Cardiac septum (tissue), 1 donor: ENCODE measurements at regions not wholly inside any gene's neighbourhood (a gene's known extent, or its start where the extent isn't known, plus 50 kb on each side); places are given as distances from the start of the nearest gene placed in this dataset.

ENCODE experiments used
- DNase-seq: peaks from one replicate; pipeline ENCODE4 v3.0.0-alpha.2; 2020; ENCODE audit warnings: low spot score
- intact Hi-C: fragments of 100-400 bp; cut with DNase I; formaldehyde crosslinking; loops from one replicate; pipeline ENCODE4 v1.14.0; 2022
- donor health status: DM: no; HTN: no; CAD: no.

DNA sequence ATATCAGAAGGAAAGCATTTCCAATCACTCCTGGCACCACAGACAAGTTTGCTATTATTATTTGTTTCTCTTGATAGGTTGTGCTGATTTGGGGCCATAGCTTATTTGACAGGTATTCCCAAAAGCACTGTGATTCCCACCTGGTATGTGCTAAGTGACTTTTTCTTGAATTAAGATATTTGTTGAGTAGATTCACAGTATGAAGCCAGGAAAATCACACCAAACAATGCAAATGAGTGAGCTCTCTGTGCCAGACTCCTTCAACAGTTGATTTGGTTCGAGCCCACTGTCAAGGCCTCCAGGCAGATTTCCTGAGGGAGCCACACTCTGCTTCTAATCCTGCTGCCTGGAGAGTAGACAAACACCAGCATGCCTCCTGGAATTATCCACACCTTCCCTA lies 253.0 kb upstream of the POU2AF2 start:
- no peak for DNase-seq
- intact Hi-C loops, result no loop called here

DNA sequence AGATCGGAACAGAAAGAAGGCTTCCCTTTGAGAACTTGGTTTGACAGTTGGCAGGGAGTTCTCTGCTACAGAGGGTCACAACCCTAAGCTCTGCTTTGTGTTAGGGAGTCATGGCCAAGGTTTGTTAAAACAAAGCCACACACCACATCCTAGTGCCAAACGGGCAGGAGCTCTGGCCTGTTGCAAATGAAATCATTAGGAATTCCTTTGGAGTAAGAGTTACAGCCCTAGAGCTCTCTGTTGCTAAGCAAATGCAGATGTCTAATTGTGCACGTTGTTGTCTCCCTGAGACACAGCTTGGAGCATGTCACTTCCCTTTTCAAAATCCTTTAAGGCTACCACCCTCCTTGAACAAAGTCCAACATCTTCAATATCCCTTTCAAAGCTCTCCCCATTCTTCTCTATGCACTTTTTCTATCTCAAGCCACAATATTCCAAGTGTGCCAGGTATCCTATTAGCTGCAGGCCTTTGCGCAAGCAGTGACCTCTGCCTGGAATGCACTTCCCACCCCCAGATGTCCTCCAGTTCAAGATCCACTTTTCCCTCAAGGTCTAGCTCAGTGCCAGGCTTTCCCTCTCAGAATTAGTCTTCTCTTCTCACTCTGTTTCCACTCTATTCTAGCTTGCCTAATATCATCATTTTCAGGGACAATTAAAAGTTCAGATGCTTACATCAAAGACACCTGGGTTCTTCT lies 253.7 kb upstream of the POU2AF2 start:
- no peak for DNase-seq
- intact Hi-C loops, result no loop called here

DNA sequence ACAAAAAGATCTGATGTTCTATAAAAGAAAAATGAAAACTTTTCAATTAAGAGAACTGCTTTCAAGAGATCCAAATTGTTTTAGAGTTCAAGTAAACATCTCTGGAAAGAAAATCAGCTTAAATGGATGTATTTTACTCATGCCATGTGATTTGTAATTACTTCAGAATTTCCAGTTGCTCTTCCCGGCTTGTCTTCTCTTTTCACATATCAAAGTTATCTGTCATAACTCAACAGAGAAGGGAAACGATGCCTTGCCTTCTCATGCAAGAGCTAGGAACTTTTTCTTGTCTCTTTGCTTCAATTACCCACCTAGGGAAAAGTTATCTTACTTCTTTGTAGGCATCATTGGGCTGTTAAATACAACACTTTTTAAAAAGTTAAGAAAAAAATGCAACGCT lies 255.2 kb upstream of the POU2AF2 start:
- DNase-seq, result no peak
- intact Hi-C loops, result no loop called here

DNA sequence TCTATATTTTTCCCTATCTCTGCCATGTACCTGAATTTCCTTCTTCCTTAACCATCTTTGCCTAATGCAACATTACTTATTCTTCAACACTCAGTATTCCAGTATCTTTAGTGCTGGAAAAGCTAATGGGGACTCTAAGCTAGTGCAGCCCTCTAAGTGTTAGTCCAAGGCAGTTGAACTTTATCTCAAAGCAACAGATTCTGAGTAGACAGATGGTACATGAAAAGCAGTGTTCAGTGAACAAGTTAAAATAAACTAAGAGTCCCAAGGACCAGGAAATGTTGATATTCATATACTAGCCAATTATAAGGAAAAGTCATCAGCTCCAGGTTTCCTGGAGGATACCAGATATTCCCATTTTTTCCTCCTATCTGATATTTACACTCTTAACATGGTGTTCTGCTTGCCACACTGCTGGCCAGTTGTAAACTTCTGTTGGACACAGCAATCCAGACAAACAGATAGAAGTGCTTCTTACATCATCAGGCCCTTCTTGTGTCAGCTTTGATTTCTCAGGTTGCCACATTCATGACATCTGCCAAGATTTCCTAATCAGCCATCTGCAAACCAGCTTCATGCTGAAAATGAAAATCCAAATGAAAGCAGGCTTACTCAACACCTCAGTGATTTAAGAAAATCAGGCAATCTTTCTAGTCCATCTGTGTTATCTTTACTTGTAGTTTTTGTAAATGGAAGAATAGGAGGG lies 255.9 kb upstream of the POU2AF2 start:
- no peak for DNase-seq
- intact Hi-C loops, result no loop called here

DNA sequence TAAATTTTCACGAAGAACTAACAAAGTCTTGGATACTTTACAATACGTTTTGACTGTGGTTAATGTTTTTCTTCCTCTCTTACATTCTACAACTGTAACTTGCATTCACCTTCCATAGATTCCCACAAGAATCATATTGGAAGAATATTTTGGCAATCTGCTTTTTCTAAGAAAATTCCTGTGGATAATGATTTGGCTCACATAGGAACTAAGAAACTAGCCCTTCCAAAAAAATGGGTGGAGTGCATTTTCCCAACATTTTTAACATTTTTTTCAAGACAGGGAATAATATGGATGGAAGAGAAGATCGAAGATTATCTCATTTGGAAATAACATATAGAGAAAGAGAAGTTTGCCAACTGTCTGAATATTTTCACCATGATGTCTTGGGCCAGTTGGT lies 256.9 kb upstream of the POU2AF2 start:
- intact Hi-C loops, result no loop called here
- no peak for DNase-seq

DNA sequence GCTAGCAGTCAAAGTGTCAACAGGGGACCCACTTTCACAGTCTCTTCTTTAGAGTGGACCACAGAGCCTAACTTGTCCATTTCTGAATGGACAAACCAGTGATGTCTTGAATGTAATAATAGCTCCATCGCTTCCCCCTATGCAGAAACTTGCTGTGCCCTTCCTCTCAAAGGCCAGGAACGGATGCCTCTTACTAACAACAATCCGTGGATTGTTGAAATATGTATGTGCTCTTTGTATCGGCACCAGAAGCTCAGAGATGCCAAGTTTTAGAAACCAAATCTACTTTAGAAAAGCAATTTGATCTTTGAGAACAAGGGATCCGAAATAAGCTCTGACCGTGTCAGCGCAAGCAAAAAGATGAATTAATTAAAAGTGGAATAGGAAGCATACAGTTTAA lies 259.5 kb upstream of the POU2AF2 start:
- DNase-seq, result no peak
- intact Hi-C loops, result no loop called here

DNA sequence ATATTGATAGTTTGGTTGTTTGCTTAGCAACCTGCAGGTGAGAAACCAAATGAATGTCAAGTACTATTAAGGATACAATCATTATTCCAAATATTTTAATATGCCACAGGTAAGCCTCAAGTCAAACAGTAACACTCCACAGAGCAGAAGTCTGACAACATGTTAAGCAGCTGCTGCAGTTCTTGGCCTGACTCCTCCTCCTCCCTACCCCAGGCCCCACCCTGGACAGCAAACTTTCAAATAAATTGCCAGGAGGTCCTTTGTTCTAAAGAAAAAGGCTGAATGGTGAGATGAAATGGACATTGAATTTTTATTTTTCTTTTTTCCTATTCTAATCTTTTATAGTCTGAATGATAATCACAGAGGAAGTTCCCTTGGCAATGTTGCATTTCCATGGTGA lies 260.0 kb upstream of the POU2AF2 start:
- intact Hi-C loops, result no loop called here
- DNase-seq, result no peak

DNA sequence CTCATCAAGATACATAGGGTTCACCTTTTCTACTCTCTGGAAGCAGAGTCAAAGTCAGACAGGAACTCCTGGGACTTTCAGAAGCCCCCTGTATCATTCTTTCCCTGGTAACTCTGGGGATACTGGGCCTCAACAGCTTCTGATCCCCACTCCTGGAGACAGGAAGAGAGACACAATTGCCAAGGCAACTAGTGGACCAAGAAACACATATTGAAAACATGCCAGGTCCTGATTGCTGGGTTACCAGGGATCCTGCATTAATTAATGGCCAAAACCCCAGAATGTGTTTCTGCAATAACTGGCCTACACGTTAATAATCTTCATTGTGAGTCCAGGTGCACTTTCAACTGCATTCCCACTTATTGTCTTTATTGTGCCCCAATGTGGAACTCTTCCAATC lies 260.8 kb upstream of the POU2AF2 start:
- intact Hi-C loops, result no loop called here
- DNase-seq, result no peak

DNA sequence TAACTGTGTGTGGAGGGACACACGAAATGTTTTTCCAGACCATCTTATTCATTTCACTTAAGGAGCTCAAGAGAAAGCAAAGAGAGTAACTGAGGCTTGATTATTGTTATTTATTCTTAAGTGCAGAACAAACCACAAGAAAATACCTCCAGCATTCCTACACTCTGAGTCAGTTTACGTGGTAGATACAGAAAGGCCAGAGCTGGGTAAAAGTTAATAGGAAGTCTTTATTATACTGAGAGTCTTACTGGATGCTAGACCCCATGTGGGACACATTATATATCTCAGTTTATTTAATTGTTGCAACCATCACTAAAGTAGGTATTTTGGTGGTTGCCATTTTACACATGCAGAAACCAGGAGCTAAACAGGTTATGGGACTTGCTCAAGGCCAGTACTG lies 261.4 kb upstream of the POU2AF2 start:
- DNase-seq, result no peak
- intact Hi-C loops, result no loop called here

DNA sequence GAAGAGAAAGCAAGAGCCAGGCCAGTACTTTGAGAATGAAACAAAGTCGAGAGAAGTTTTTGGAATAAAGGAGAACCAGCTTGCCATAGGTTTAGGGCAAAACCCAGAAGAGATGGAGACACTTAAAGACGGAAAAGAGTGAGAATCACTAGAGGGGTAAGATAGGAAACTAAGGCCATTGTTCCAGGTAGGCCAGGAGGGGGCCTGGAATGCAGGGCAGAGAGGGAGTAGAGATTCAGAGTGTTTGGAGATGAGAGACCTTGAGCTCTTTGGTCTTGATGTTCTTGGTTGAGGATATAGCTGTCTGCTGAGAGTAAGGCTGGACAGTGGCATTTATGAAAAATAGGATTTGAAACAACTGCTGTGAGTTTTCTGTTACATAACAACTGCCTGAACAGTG lies 263.3 kb upstream of the POU2AF2 start:
- DNase-seq, result no peak
- intact Hi-C loops, result no loop called here

DNA sequence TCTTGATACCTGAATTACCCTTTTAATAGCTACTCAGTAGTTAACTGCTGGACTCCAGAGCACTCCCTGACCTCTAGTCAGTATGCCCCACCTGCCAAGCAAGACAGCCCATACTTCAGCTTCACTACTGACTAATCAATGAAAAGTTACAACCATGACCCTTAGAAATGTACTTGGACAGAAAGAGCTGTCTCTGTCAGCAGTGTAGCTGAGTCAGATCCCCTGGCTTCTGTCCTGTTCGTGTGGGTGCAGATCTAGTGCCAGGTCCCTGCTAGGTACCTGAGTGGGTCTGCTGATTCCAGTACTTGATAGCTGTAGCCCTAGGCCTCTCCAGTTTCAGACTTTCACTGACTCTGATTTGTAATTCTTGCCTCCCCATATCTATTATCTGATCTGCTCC lies 265.8 kb upstream of the POU2AF2 start:
- DNase-seq, result no peak
- intact Hi-C loops, result no loop called here

DNA sequence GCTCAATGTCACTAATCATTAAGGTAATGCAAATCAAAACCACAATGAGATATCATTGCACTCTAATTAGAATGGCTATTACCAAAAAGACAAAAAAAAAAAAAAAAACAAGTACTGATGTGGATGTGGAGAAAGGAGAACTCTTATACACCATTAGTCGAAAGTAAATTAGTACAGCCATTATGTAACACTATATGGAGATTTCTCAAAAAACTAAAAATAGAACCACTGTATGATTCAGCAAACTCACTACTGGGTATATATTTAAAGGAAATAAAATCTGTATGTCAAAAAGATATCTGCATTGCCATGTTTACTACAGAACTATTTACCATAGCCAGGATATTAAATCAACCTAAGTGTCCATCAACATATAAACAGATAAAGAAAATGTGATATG lies 265.4 kb upstream of the ARHGAP20 start:
- no peak for DNase-seq
- intact Hi-C loops, result no loop called here

DNA sequence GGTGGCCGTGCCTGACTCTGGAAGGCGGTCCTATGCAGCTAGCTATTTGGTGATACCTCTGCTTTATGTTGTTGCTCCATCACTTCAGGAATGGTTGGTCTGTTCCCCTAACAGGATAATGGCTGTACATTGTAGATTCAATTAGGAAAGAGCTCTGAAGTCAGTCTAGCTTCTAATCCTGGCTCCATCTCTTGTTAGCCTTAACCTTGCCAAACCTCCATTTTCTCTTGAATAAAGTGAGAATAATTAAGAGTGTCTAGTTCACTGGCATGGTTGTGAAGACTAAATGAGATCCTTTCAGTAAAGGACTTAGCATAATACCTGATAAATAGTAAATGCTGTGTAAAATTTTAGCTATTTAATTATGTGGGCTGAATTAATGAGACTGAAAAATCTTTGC lies 262.5 kb upstream of the ARHGAP20 start:
- intact Hi-C loops, result no loop called here
- no peak for DNase-seq

DNA sequence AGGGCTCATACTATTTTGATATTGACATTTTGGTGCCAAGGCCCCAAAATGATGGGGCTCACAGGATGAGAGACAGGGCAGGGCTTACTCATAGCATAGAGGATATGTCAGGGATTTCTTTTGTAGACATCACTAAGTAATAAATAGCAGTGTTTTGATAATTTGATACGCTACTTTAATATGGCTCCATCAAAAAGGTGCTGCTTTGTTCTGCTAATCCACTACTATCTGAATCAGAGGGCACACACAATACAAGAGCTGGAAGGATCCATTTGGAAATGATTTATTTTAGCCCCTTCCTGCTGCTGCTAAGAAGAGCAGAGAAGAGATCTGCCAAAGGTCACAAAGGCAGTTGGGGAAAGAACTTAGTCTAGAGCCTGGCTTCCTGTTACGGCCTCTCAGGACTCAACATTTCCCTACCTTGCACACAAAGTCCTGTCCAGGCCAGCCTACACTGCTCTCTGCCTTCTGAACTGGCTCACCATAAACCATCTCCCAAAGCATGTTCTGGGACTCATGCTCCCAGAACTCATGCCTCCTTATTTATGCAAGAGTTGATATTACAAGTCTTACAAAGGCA lies 261.3 kb upstream of the ARHGAP20 start:
- no peak for DNase-seq
- intact Hi-C loops, result no loop called here

DNA sequence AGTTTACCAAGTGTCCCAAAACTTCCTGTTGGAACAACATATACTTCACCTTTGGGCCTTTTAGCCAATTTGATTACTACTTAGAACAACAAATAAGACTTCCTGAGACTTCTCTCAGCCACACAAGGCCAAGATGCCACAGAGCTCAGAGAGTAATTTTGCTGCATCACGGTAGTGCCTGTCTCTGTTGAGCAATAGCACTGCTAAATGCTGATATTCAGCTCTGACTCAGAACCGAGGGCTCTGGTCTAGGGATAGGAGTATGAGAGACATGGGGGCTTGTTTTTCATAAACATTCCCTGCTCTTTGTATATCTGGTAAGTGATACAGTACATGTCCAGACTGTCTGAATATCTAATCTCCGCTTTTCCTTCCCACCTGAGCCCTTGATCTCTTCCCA lies 260.4 kb upstream of the ARHGAP20 start:
- intact Hi-C loops, result no loop called here
- DNase-seq, result no peak

DNA sequence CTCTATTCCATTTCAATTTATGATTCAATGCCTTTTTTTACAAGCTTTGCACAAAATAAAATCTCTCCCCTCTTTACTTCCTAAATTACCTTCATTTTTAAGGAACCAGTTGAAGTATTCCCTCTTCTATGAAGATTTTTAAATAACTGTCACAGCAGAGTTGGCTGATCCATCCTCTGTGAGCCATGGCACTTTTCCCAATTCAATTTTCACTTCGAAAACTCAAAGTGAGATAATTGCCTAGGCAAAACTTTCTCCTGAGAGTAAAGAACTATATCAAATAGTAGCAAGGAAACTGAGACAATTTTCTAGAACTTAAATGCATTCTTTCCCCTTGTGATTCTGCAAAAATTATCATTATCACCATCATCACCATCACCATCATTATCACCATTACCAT lies 259.9 kb upstream of the ARHGAP20 start:
- DNase-seq, result no peak
- intact Hi-C loops, result no loop called here

DNA sequence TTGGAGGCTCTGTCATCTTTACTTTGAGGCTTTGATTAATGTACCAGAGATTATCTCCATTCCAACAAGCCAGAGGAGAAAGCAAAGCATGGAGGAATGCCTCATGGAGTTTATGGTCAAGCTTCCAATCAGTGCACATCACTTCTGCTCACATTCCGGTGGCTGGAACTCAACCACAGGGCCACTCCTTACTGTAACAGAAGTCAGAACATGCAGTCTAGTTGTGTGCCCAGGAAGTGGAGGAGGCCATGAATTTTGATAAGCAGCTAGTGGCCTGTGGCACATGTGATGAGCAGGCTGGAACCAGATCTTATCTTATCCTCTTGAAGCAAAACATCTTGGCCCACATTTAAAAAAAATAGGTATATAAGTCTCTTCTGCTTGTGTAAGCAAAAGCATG lies 258.9 kb upstream of the ARHGAP20 start:
- intact Hi-C loops, result no loop called here
- no peak for DNase-seq

DNA sequence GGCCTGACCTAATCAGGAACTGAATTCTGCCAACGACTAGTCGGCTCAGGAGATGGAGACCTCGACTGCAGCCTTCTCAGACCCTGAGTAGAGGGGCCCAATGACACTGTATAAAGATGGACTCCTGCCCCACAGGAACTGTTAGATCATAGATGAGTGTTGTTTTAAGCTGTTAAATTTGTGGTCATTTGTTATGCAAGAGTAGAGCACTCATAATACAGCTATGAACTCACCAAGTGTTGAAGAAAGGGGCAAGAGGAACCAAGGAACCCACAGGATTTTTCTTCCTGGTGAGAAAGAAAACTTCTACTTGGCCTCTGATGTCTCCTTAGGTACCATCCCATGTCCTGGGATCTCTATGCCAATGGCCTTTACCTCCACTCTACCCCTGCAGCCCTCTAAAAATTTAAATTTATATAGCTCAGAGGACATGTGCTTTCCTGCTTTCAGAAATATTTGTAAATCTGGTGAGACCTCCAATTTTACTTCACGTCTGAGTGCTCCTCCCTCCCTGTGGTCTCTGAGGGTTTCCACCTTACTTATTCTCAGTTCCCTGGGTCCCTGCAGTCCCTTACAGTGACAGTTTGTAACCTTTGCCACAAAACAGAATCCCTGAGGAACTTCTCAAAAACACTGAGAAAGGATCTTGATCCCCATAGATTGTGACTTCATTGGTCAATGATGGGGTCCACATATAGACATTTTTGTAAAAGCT lies 256.3 kb upstream of the ARHGAP20 start:
- intact Hi-C loops, result no loop called here
- DNase-seq, result no peak

DNA sequence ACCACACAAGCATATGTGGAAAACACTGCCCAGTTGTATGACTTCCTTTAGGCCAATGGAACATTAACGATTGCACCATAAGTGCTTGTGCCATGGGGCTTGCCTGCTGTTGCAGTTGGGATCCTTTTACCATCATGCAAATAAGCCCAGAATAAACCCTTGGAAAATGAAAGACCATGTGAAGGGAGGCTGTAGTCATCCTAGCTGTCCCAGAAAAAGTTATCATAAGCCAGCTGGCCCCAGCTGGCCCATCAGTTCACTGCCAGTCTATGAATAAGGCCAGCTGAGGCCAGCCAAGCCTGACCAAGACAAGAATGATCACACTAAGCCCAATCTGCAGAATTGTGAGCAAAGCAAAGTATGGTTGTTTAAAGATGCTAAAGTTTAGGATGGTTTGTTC lies 253.9 kb upstream of the ARHGAP20 start:
- no peak for DNase-seq
- intact Hi-C loops, result no loop called here

DNA sequence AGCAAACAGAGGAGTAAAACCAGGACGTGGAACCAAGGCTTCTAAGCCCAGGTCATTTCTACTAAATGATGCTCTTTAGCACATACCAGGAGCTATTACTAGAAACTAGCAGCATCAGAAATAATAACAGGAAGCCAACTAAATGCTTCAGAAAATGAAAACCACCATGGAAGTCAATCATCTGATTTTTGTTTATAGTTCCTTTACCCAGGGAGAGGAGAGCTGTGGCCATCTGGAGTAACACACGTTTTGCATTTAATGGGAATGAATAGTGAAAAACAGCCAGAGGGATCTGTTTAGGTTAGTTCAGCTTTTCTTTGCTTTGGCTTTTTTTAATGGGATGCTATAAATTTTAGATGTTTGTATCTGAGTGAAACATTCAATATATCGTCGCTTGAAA lies 250.7 kb upstream of the ARHGAP20 start:
- intact Hi-C loops, result no loop called here
- no peak for DNase-seq

DNA sequence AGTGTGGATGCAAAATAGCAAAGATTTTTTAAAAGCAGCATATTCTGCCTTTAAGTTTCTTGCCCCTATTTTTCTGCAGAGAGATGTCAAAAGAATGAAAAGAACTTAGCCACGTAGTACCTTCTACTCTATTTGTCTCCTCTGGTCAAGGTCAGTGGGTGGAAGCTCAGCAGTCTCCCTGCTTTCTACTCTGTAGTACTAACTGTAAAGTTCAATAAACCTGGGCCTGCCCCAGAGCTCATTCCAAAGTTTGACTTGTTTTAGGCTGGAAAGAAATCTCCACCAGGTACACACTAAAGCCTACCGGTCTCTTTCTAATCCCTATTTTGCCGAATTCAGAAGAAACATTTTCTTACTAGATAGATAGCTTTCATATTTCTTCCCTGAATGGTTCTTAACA lies 247.9 kb upstream of the ARHGAP20 start:
- no peak for DNase-seq
- intact Hi-C loops, result no loop called here
